Effector CD4-positive, alpha-beta T cell (primary cell): ENCODE measurements at regions not wholly inside any gene's neighbourhood (a gene's known extent, or its start where the extent isn't known, plus 50 kb on each side); places are given as distances from the start of the nearest gene placed in this dataset.

Source experiments
- DNase-seq: peaks from one replicate; pipeline ENCODE4 v3.0.0-alpha.2; 2020

DNA sequence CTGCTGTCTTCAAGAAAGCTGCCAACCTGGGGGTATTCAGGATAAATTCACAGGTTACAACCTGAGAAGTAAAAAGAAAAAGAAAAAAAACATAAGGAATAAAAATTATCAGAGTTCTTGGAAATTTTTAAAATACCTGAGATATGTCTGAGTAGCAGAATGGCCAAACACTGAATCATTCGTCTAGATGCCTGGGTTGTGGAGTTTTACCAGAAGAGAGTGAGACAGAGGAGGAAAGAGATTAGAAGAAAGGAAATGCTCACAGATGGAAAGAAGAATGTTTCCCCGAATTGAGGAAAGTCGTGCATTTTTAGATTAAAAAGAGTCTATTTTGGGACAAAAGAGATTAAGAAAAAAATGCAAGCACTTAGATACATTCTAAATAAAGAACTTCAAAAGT, 1026.7 kb downstream of the TBC1D22A start:
- DNase-seq: no peak

DNA sequence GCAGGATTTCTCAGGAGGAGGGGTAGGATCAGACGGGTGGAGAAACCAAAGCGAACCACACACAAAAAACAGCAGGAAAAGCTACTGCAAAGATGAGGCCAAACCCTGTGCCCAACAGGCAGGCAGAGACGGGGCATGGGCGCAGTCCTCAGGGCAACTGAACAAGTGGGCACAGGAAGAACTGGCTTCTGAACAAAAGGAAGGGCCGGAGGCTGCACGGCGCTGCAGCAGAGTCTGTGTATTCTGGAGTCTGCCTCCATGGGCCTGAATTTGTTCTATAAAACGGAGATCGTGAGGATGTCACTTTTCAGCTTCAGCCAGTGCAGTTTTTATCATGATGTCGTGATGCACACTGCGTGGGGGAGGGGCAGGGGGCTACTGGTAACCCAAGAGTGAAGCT, 1026.0 kb downstream of the TBC1D22A start:
- no peak for DNase-seq

DNA sequence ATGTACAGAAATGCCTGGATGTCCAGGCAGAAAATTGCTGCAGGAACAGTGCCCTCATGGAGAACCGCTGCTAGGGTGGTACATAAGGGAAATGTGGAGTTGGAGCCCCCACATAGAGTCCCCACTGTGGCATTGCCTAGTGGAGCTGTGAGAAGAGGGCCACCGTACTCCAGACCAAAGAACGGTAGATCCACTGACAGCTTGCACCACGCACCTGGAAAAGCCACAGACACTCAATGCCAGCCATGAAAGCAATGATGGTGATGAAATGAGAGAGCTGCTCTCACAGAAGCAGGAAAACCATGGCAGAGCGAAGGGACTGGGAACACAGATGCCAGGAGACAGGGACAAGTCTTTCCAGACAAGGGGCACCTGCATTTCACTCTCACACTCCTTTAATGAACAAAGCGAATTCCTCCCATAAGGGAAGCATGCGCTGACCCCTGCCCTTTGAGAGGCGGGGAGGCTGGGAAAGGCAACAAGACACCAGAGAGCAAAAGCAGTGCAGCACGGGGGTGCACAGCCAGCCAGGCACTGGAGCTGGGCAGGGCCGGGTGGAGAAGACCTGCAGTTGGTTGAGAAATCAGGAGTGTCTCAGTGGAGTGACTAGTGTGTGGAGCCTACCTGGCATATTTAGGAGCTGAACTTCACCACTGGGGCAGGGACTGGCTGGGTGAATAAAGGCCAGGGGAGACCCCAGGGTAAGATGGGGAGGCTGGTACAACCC, 1025.2 kb downstream of the TBC1D22A start:
- DNase-seq: no peak

DNA sequence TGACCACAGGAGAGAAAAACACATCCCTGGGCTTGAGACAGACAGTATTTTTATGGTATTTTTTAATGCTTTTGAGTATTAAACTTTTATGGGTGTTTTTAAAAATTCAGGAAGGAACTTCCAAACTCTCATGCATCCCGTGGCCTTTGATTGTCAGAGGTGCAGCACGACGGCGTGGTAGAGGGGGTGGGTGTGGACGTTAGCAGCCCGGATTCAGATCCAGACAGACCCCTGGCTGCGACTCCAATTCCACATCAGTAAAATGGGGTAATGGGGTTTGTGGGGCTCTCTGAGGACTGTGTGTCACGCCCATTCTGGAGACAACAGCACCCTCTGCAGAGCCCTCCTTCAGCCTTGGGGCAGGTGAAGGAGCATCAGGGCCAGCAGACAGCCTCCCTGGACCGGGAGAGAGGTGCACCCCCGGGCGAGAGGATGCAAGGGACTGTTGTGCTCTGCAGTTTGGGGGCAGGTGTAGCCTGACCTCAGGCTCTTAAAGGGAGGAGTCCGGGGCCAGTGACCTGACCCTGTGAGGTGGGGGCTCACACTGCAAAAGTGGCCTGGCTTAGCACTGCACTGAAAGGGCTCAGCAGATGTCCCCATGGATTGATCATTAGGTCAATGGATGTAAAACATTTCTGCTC, 1024.3 kb downstream of the TBC1D22A start:
- no peak for DNase-seq

DNA sequence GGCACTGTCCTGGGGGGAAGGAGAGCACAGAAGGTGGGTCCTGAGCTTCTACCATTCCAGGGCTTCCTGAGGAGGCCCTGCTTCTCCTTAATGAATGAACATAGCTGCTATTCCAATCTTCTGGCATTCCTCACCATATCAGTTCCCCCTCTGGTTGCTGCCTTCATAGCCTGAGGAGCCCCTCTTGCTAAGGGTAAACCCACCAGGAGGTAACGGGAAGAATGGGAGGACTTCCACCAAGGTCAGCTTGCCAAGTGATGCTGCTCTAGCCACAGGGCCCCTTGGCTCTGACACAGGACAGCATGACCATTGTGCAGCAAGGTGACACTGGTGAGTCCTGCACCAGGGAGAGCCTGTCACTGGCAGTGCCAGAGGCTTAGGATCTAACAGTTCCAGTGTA, 1022.5 kb downstream of the TBC1D22A start:
- no peak for DNase-seq

DNA sequence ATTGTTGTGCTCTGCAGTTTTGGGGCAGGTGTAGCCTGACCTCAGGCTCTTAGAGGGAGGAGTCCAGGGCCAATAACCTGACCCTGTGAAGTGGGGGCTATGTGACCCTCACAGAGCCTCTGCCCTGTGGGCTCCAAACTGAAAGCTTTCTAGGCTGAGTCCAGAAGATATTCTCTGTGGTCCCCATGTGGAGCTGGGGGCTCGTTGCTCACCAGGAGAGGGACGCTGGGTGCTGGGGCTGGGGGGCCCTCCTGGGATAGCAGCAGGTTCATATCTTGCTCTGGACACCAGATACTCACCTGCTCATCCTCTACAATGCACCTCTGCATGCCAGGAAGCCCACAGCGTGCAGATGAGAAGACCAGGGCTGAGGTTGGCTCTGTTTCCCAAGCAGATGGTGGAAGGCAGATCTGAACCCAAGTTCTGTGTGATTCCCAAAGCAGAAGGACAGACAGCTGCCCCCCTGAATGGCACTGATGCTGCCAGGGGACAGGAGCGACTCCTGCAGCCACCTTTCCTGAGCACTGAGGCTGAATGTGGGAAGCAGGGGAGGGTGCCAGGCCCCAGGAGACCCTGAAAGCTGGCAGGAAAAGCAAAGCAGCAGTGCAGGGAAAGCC, 1022.0 kb downstream of the TBC1D22A start:
- no peak for DNase-seq

DNA sequence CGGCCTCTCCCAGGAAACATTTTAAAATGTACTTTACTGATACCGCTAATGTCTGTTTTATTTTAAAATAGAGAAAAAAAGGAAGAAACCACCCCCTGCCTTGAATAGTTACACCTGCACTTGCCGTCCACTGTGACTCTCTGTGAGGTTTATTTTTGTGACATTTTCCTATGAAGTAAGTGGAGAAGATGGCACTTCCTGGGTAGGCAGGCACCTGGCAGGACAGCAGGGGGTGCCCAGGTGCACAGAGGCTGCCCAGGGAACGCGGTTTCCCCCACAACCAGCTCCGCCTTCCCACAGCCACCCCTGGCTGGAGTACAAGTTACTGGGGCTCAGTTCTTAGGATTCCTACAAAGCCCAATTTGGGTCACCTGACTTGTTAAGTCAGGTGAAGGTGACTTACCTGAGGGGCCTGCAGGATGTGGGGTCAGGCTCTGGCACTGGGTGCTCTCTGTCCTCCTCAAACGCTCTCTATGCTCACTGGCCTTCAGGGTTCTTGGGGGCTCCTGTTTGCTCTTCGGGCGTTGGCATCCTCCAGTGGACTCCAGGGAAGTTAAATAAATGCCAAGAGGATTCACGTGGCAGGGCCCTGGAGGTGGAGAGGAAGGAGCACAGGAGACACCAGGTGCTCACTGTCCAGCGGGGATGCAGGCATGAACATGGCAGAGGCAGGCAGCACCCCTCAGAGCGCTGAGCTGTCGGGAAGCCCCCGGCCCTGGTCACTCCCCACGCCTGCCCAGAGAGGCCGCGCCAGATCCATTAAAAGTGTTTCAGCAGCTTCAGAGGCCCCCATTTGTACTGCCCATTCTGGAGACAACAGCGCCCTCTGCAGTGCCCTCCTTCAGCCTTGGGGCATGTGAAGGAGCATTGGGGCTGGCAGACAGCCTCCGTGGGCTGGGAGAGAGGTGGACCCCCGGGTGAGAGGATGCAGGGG, 1021.2 kb downstream of the TBC1D22A start:
- no peak for DNase-seq

DNA sequence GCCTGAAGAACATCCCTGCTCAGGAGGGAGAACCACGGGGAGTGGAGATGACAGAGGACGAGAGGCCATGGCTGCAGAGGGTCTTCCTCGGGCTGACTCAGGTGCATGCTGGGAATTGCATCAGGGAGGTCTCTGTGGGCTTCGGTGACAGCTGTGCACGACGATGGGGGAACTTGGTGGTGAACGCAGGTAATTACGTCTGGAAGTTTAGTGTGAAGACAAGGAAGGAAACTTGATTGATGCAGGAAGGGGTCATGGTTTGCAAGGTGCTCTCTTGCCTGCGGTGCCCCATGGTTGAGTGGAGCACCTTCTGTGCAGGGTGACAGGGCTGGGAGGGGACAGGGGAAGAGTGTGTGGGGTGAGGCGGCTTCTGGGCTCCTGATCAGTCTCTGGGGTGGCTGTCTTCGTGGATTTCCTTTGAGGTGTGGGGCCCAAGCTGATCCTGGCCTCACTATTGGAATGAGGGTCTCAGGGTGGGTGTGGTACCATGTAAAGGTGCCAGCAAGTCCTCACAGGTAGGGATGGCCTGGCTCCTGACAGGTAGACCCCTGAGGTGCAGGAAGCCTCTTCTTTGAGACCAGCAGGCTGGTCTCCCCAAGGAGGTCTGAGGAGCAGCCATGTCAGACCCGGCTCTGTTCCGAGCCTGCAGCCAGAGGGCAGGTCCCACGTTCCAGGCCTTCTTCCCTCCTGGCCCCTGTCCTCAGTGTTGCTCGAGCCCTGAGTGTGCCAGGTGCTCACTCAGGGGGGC, 1020.1 kb downstream of the TBC1D22A start:
- no peak for DNase-seq

DNA sequence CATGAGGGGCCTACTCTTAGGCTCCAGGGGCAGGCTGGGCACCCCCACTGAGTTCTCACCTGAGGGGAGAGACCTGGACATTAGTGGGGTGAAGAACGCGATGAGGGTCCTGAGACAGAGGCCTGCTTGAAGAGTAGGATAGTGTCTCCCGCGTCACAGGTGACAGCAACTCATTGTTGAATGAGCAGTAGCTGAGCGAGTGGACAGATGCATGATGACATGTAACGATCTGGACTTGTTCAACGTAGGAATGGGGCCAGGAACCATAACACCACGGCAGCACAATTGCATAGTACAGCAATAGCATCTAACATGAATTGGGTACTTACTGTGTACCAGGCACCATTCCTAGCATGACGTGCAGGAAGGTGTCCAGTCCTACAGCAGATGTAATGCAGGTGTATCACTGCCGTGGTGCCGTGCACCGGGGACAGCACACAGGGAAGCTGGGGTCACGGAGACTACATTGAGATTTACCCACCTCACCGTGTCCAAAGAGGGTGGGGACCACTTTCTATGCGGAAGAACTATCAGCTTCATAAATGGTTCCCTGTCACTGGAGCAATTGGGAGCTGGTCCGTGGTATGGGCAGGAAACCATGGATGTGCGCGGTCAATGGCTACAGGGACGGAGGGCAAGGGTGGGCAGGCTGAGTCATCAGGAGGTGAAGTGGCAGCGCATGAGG, 1019.1 kb downstream of the TBC1D22A start:
- DNase-seq: no peak

DNA sequence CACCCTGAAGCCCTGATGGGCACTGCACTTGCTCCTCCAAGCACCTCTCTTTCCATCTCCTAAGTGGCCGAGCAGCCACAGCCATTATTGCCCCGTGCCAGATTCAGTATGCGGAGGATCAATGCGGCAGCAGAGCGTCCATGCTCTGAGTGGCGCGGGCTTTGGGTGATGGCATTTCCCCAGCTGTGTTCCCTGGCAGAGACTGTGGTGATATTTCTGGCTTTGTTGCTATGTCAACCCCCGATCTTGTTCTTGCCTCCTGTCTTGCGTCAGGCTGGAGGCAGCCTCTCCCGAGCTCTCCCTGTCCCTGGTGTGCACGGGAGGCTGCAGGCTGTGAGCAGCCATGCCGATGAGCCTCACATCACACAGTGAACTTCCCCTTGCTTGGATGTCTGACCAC, 1018.6 kb downstream of the TBC1D22A start:
- DNase-seq: no peak

DNA sequence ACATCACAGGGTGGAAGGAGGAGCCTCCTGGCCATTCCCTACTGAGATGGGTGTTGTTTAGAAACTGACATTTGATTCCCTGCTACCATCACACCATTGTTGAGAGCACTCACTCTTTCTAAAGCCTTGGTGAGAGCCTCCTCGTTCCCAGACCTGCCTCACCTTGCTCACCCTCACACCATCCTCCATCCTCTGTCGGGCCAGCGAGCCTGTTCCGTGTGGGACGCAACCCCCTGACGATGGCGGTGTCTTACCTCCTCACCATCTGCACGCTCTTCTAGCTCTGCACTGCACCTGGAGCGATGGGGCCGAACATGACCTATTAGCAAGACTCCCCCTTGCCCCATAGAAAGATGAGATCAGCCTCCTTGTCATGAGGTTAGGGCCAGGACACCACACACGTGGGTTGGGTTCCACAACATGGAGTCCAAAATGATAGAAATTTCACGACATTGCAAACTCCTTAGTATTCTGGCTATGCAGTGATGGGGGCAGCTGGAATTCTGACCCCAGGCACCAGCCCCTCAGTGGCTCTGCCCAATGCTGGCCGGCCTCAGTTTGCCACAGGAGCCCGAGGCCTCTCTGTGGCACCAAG, 1017.9 kb downstream of the TBC1D22A start:
- no peak for DNase-seq

DNA sequence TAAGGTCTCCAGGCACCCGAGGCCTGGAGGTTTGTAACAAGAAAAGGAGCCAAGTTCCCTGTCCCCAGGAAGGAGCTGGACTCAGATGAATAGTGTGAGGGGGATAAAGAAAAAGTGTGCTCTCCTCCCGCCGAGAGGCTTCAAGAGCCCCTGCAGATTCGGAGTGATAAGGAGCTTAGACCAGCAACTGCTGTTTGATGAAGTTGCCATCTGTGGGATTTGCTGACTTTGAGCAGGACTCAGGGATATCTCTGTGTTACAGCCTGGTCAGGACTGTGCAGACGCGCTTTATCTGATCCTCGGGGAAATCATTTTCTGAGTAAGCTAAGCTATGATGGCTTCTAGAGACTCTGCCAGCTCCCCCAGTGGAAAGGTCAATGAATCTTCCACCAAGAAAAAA, 1017.0 kb downstream of the TBC1D22A start:
- DNase-seq: no peak

DNA sequence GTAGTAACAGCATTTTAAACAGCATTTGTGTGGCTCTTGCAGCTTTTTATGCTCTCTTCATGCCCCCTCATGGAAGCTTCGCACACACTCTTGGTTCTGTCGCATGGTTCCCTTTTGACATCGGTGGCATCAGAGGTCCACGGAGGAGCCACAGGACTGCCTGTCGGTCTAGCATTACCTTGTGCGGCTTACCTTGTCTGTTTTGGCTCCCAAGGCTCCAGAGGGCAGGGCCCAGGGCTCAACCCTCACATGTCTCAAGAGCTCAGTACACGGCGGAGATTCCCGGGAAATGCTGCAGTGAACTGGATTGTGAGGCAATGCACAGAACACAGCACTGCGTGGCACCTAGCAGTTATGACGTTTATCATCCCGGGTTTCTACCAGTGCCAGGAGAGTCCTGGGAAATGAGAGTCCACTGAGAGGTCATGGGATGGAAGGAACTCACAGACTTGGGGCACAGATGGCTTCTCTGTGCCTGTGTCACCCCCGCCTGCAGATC, 1015.8 kb downstream of the TBC1D22A start:
- DNase-seq: no peak

DNA sequence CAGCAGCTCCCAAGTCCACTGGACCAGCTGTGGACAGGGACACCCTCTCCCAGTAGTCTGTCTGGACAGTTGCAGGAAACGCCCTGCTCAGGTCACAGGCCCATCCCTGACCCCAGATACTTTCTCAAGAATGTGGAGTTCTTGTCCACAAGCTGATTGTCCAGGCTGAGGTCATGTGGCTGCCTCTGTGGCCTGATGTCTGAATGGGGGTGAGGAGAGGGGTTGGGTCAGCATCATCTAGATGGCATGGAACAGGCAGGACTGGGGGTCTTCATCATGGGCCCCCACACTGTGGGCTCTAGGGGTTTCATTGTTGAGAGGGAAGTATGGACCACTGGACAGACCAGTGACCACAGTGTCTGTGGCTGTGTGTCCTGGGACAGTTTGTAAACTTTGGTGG, 1015.0 kb downstream of the TBC1D22A start:
- DNase-seq: no peak

DNA sequence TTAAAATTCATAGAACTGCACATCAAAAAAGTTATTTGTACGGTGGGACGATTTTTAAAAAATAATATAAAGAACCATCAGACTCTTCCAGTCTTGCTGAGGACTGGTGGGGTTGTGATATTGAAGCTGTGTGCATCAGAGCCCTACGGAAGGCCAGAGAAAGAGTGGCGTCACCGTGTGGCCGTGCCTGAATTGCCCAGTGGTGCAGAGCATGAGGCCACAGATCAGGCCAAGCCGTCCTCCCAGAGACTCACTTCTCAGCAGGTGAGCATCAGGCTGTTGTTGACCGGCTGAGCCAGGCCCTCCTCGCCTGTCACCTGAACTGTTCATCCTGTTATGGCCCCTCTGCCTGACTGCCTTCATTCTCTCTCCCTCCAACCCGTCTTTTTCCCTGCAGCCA, 1013.9 kb downstream of the TBC1D22A start:
- DNase-seq: no peak

DNA sequence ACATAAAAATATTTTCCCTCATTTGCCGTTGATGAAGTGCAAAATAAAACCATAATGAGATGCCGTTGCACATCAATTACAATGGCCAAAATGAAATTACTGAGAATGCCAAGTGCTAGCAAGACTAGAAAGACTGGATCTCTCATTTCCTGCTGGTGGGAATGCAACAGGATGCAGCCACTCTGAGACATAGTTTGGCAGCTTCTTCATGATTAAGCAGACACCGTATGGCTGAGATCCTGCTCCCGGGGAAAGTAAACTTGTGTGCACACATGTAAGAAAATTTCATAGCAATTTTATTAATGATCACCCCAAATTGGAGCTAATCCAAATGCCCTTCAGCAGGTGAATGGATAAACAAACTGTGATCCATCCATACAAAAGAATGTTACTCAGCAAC, 1013.2 kb downstream of the TBC1D22A start:
- DNase-seq: no peak

DNA sequence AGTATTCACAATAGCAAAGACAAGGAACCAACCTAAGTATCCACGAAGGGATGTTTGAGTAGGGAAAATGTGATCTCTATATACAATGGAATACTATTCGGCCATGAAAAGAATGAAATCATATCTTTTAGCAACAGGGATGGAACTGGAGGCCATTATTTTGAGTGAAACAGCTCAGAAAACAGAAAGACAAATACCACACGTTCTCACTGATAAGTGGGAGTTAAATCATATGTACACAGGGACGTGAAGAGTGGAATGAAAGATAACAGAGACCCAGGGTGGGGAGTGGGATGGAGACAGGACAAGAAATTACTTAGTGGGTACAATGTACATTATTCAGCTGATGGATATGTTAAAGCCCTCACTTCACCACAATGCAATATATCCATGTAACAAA, 1012.7 kb downstream of the TBC1D22A start:
- no peak for DNase-seq

DNA sequence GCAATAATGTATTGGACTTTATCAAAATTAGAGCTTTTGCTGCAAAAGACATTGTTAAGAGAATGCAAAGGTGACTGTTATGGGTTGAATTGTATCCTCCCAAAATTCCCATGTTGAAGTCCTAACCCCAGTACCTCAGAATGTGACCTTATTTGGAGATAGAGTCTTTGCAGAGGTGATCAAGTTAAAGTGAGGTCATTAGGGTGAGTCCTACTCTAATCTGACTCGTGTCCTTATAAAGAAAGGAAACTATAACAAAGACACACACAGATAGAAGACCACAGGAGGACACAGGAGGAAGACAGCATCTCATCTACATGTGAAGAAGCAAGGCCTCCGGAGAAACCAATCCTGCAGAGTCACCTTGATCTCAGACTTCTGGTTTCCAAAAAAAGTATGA, 1011.2 kb downstream of the TBC1D22A start:
- DNase-seq: no peak

DNA sequence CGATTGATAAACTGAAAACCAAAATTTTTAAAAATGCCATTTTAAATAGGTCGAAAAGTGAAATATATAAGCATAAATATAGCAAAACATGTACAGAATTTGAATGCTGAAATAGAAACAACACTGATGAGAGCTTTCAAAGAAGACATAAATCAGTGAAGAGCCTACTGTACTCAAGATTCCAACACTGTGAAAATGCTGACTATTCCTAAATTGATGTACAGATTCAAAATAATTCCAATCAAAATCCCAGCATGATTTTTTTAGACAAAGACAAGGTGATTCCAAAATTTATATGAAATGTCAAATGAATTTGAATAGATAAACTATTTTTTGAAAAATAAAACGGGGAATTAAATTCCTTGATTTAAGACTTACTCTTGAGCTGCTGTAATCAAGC, 1010.4 kb downstream of the TBC1D22A start:
- no peak for DNase-seq

DNA sequence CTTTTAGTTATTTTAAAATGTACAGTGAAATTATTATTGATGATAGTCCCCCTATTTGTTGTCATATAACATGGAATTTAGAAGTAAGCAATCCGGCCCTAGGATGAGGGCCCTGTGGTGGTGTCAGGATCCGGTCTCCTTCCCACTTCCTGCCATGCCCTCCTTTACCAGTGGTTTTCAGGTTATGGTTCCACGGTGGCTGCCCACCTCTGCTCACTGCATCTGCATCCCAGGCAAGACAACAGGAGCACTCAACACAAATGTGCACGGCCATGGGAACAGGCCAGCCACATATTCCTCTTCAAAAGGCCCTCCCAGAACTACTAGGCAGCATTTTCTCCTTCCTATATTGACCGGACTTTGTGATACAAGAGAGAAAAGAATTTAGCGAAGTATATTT, 1007.2 kb downstream of the TBC1D22A start:
- DNase-seq: no peak

DNA sequence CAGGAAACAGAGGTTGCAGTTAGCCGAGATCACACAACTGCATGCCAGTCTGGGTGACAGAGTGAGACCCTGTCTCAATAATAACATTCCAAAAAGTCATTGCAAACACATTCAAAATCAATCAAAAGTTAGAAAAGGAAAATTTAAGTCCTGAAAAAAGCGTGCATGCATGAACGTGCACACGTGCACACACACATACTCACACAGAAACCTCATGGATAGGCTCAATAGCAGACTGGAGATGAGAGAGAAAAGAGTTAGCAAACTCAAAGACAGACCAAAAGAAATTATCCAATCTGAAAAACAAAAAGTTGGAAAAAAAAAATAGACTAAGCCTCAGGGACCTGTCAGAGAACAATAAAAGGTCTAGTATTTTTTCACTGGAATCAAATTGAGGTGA, 1005.6 kb downstream of the TBC1D22A start:
- no peak for DNase-seq
